ENCODE measurements at regions not wholly inside any gene's neighbourhood (a gene's known extent, or its start where the extent isn't known, plus 50 kb on each side); places are given as distances from the start of the nearest gene placed in this dataset.

DNA sequence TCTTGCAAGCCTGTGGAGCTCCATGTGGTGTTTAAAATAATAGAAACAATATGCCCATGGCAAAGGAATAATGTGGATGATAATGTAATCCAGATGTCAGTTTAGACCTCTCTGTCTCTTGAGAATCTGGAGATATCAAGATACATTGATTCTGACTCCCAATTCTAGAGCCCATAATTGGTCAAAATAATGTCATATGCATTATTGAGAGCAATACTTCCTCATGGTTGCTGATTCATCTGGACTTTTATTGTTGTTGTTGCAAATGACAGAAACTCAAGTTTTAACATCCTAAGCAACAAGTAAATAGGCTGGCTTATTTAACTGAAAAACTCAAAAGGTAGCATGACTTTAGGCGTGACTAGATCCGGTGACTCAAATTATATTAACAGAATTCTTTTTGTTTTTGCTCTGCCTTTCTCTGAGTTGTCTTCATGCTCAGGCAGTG lies 152.1 kb downstream of the PCSK1 start:
- POLR2A ChIA-PET, result no interaction called here
- H3K36me3 ChIP-seq (ENCODE audit: control insufficient read depth in 2 of 2, insufficient read depth in 2 of 2, low read length in 1 of 2), result no peaks in the 10 kb centered on the region
- H2AFZ ChIP-seq (ENCODE audit: control insufficient read depth, low read depth, low read length), result no peak overlapping the region
- H3K9ac ChIP-seq (ENCODE audit: control insufficient read depth, insufficient read depth, low read length), result no peak overlapping the region
- H3K27ac ChIP-seq (ENCODE audit: control insufficient read depth, insufficient read depth), result no peak overlapping the region
- RAD21 ChIA-PET (ENCODE audit: unreplicated experiment), result no interaction called here
- DNase-seq (ENCODE audit: low read depth, low spot score), result no peak
- H3K4me1 ChIP-seq (ENCODE audit: control insufficient read depth, insufficient read depth, low read length), result peaks cover 11% of the 10 kb centered on the region; the same call in 1 of the 2 replicates
- no peaks in the 10 kb centered on the region; the same call in 2 of the 3 replicates for H3K9me3 ChIP-seq (replicated peaks; ENCODE audit: control insufficient read depth, insufficient read depth, low read length)
- in situ Hi-C loops (cut with MboI), result no loop called here
- H3K79me2 ChIP-seq (ENCODE audit: control insufficient read depth, insufficient read depth, low read length), result no peaks in the 10 kb centered on the region
- no peaks in the 10 kb centered on the region for H4K20me1 ChIP-seq (ENCODE audit: control insufficient read depth, insufficient read depth)
- FAIRE-seq, result no peak
- no peak overlapping the region for H3K4me3 ChIP-seq
- H3K4me2 ChIP-seq (ENCODE audit: control insufficient read depth, insufficient read depth), result 0 out of 2 replicates have a peak overlapping the region, but pooled peaks have one; percentile 48
- no peaks in the 10 kb centered on the region for H3K27me3 ChIP-seq (replicated peaks in 1 of 2; ENCODE audit: control insufficient read depth in 2 of 2, insufficient read depth in 2 of 2, low read length in 1 of 2)
- ATAC-seq, result no peak
- intact Hi-C loops (cut with micrococcal nuclease; ENCODE audit: unreplicated experiment), result loop anchor here (1.0 kb wide), 1 partner anchor 320 kb away; the partner anchor contains the start of gene ELL2
- CTCF ChIA-PET, result interaction anchor here (0.7 to 1.5 kb wide), 3 partner anchors 21 to 664 kb away, joined by 3 read pairs; no protein-coding TSS in a partner anchor
- BruUV-seq (replicated peaks), result no TSS peak
- SMC1A ChIA-PET (ENCODE audit: uncharacterized antibody, unreplicated experiment), result interaction anchor here (0.9 to 1.4 kb wide), 4 partner anchors 10 to 412 kb away, joined by 3 to 4 read pairs (median 4); no protein-coding TSS in a partner anchor
- TF ChIP-seq RCOR1 (conservative IDR thresholded peaks at IDR 0.05; ENCODE audit: low read depth, low read length) (no peak), WRNIP1 (IDR thresholded peaks at IDR 0.05; ENCODE audit: borderline replicate concordance, low read depth, low read length) (no peak), ASH2L (IDR thresholded peaks at IDR 0.05; ENCODE audit: borderline replicate concordance, low read depth) (no peak), CHD2 (IDR thresholded peaks at IDR 0.05; ENCODE audit: borderline replicate concordance, low read depth, low read length) (no peak), SREBF2 (IDR thresholded peaks at IDR 0.05; ENCODE audit: low read length) (no peak), CREM (IDR thresholded peaks at IDR 0.05; ENCODE audit: low read depth) (no peak), NRF1 (conservative IDR thresholded peaks at IDR 0.05; ENCODE audit: low read depth, low read length) (no peak), ZZZ3 (IDR thresholded peaks at IDR 0.05; ENCODE audit: control insufficient read depth, insufficient read length, low read depth) (no peak), SPI1 (IDR thresholded peaks at IDR 0.05; ENCODE audit: borderline replicate concordance, insufficient read depth, low read depth, low read length) (no peak), HDAC6 (IDR thresholded peaks at IDR 0.05; ENCODE audit: unreplicated experiment) (no peak), MTA2 (IDR thresholded peaks at IDR 0.05; ENCODE audit: low read depth) (no peak), ZNF622 (IDR thresholded peaks at IDR 0.05) (no peak)
- TF ChIP-seq, protein P1, sequence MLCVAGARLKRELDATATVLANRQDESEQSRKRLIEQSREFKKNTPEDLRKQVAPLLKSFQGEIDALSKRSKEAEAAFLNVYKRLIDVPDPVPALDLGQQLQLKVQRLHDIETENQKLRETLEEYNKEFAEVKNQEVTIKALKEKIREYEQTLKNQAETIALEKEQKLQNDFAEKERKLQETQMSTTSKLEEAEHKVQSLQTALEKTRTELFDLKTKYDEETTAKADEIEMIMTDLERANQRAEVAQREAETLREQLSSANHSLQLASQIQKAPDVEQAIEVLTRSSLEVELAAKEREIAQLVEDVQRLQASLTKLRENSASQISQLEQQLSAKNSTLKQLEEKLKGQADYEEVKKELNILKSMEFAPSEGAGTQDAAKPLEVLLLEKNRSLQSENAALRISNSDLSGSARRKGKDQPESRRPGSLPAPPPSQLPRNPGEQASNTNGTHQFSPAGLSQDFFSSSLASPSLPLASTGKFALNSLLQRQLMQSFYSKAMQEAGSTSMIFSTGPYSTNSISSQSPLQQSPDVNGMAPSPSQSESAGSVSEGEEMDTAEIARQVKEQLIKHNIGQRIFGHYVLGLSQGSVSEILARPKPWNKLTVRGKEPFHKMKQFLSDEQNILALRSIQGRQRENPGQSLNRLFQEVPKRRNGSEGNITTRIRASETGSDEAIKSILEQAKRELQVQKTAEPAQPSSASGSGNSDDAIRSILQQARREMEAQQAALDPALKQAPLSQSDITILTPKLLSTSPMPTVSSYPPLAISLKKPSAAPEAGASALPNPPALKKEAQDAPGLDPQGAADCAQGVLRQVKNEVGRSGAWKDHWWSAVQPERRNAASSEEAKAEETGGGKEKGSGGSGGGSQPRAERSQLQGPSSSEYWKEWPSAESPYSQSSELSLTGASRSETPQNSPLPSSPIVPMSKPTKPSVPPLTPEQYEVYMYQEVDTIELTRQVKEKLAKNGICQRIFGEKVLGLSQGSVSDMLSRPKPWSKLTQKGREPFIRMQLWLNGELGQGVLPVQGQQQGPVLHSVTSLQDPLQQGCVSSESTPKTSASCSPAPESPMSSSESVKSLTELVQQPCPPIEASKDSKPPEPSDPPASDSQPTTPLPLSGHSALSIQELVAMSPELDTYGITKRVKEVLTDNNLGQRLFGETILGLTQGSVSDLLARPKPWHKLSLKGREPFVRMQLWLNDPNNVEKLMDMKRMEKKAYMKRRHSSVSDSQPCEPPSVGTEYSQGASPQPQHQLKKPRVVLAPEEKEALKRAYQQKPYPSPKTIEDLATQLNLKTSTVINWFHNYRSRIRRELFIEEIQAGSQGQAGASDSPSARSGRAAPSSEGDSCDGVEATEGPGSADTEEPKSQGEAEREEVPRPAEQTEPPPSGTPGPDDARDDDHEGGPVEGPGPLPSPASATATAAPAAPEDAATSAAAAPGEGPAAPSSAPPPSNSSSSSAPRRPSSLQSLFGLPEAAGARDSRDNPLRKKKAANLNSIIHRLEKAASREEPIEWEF (IDR thresholded peaks at IDR 0.05; ENCODE audit: insufficient replicate concordance, low read depth, low read length), result no peak
- TF ChIP-seq, protein P2, sequence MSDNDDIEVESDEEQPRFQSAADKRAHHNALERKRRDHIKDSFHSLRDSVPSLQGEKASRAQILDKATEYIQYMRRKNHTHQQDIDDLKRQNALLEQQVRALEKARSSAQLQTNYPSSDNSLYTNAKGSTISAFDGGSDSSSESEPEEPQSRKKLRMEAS (IDR thresholded peaks at IDR 0.05; ENCODE audit: low read depth, low read length), result no peak
- TF ChIP-seq, protein P3, sequence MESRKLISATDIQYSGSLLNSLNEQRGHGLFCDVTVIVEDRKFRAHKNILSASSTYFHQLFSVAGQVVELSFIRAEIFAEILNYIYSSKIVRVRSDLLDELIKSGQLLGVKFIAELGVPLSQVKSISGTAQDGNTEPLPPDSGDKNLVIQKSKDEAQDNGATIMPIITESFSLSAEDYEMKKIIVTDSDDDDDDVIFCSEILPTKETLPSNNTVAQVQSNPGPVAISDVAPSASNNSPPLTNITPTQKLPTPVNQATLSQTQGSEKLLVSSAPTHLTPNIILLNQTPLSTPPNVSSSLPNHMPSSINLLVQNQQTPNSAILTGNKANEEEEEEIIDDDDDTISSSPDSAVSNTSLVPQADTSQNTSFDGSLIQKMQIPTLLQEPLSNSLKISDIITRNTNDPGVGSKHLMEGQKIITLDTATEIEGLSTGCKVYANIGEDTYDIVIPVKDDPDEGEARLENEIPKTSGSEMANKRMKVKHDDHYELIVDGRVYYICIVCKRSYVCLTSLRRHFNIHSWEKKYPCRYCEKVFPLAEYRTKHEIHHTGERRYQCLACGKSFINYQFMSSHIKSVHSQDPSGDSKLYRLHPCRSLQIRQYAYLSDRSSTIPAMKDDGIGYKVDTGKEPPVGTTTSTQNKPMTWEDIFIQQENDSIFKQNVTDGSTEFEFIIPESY (IDR thresholded peaks at IDR 0.05), result no peak
- TF ChIP-seq, protein P4, sequence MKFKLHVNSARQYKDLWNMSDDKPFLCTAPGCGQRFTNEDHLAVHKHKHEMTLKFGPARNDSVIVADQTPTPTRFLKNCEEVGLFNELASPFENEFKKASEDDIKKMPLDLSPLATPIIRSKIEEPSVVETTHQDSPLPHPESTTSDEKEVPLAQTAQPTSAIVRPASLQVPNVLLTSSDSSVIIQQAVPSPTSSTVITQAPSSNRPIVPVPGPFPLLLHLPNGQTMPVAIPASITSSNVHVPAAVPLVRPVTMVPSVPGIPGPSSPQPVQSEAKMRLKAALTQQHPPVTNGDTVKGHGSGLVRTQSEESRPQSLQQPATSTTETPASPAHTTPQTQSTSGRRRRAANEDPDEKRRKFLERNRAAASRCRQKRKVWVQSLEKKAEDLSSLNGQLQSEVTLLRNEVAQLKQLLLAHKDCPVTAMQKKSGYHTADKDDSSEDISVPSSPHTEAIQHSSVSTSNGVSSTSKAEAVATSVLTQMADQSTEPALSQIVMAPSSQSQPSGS (IDR thresholded peaks at IDR 0.05; ENCODE audit: low read length), result no peak
- WGBS (ENCODE audit: insufficient coverage, insufficient replicate concordance, low lambda C conversion rate, missing lambda C conversion rate), result 53% methylated on average over 2 of the region's 2 CpGs
